ENCODE measurements at regions not wholly inside any gene's neighbourhood (a gene's known extent, or its start where the extent isn't known, plus 50 kb on each side); places are given as distances from the start of the nearest gene placed in this dataset.
A peak's percentile ranks its signal among the peaks of the same experiment; 100 is the strongest.

- no peak for DNase-seq (ENCODE audit: insufficient read length, low spot score)
- FAIRE-seq: no peak
These were observed 89.4 kb downstream of the FOXB1 start for GRCh38 chr15:60093273-60094067.

- FAIRE-seq: no peak
- DNase-seq (ENCODE audit: insufficient read length, low spot score): no peak
These were observed 91.6 kb downstream of the FOXB1 start for GRCh38 chr15:60095711-60096110.

- no peak for FAIRE-seq
- no peak for DNase-seq (ENCODE audit: insufficient read length, low spot score)
These were observed 92.0 kb downstream of the FOXB1 start for GRCh38 chr15:60096157-60096556.

GRCh38 chr15:60101416-60101815 lies 97.3 kb downstream of the FOXB1 start:
- FAIRE-seq (no peak), DNase-seq (ENCODE audit: insufficient read length, low spot score) (no peak)

- FAIRE-seq (no peak), DNase-seq (ENCODE audit: insufficient read length, low spot score) (no peak)
These were observed 98.6 kb downstream of the FOXB1 start for GRCh38 chr15:60102748-60103147.

- DNase-seq (ENCODE audit: insufficient read length, low spot score) (no peak), FAIRE-seq (no peak)
These were observed 106.8 kb downstream of the FOXB1 start for GRCh38 chr15:60110909-60111308.

GRCh38 chr15:60115579-60116380 lies 111.7 kb downstream of the FOXB1 start:
- DNase-seq (ENCODE audit: insufficient read length, low spot score): no peak

GRCh38 chr15:60116456-60117089 lies 112.5 kb downstream of the FOXB1 start:
- FAIRE-seq (no peak), DNase-seq (ENCODE audit: insufficient read length, low spot score) (no peak)

More at GRCh38 chr15:60115579-60116380, 111.7 kb downstream of the FOXB1 start:
- peak; percentile 4 for FAIRE-seq

GRCh38 chr15:60118146-60118545 lies 114.0 kb downstream of the FOXB1 start:
- FAIRE-seq (no peak), DNase-seq (ENCODE audit: insufficient read length, low spot score) (no peak)

GRCh38 chr15:60118626-60119025 lies 114.5 kb downstream of the FOXB1 start:
- DNase-seq (ENCODE audit: insufficient read length, low spot score) (no peak), FAIRE-seq (no peak)

- no peak for FAIRE-seq
These were observed 115.0 kb downstream of the FOXB1 start for GRCh38 chr15:60119101-60119500.

GRCh38 chr15:60120100-60120499 lies 116.0 kb downstream of the FOXB1 start:
- FAIRE-seq (no peak), DNase-seq (ENCODE audit: insufficient read length, low spot score) (no peak)

More at GRCh38 chr15:60119101-60119500, 115.0 kb downstream of the FOXB1 start:
- no peak for DNase-seq (ENCODE audit: insufficient read length, low spot score)

- FAIRE-seq: no peak
- DNase-seq (ENCODE audit: insufficient read length, low spot score): no peak
These were observed 117.7 kb downstream of the FOXB1 start for GRCh38 chr15:60121845-60122244.

GRCh38 chr15:60122691-60123090 lies 118.6 kb downstream of the FOXB1 start:
- DNase-seq (ENCODE audit: insufficient read length, low spot score): no peak
- no peak for FAIRE-seq

GRCh38 chr15:60124460-60125070 lies 120.5 kb downstream of the FOXB1 start:
- FAIRE-seq (no peak), DNase-seq (ENCODE audit: insufficient read length, low spot score) (no peak)

- no peak for FAIRE-seq
These were observed 121.2 kb downstream of the FOXB1 start for GRCh38 chr15:60125334-60125733.

GRCh38 chr15:60126200-60126599 lies 122.1 kb downstream of the FOXB1 start:
- DNase-seq (ENCODE audit: insufficient read length, low spot score): no peak

More at GRCh38 chr15:60125334-60125733, 121.2 kb downstream of the FOXB1 start:
- no peak for DNase-seq (ENCODE audit: insufficient read length, low spot score)

GRCh38 chr15:60126661-60127060 lies 122.5 kb downstream of the FOXB1 start:
- DNase-seq (ENCODE audit: insufficient read length, low spot score) (no peak), FAIRE-seq (peak; percentile 85)

More at GRCh38 chr15:60126200-60126599, 122.1 kb downstream of the FOXB1 start:
- no peak for FAIRE-seq

GRCh38 chr15:60128000-60128376 lies 123.9 kb downstream of the FOXB1 start:
- FAIRE-seq: no peak
- DNase-seq (ENCODE audit: insufficient read length, low spot score): peak; percentile 5

- DNase-seq (ENCODE audit: insufficient read length, low spot score): no peak
- no peak for FAIRE-seq
These were observed 124.6 kb downstream of the FOXB1 start for GRCh38 chr15:60128710-60129109.

GRCh38 chr15:60130398-60130797 lies 126.3 kb downstream of the FOXB1 start:
- DNase-seq (ENCODE audit: insufficient read length, low spot score) (no peak), FAIRE-seq (no peak)

Data from HTR-8/SVneo (cell line).